Mucosa of descending colon (tissue), 3 donors: ENCODE measurements at regions not wholly inside any gene's neighbourhood (a gene's known extent, or its start where the extent isn't known, plus 50 kb on each side); places are given as distances from the start of the nearest gene placed in this dataset.

Experiments used
- ATAC-seq: fragments of 200-7000 bp; cut with Tn5 transposase; one replicate; pipeline ENCODE4 v1.9.1; 2020; ENCODE audit warnings: mild to moderate bottlenecking, moderate library complexity
- DNase-seq, 3 donors: peaks; one replicate each; pipeline ENCODE4 v3.0.0-alpha.2; 2020
- H3K36me3 ChIP-seq: fragments of 200-600 bp; one replicate; pipeline ENCODE4 v1.8.0; 2021; ENCODE audit warnings: low read depth, mild to moderate bottlenecking
- H3K4me1 ChIP-seq: fragments of 200-600 bp; one replicate; pipeline ENCODE4 v1.8.0; 2021; ENCODE audit warnings: low read depth, mild to moderate bottlenecking
- H3K4me3 ChIP-seq: fragments of 200-600 bp; one replicate; pipeline ENCODE4 v1.8.0; 2021; ENCODE audit warnings: mild to moderate bottlenecking
- H3K9me3 ChIP-seq: fragments of 200-600 bp; one replicate; pipeline ENCODE4 v1.8.0; 2021; ENCODE audit warnings: mild to moderate bottlenecking
- intact Hi-C, 2 donors: fragments of 100-400 bp; cut with DNase I in 1 of 2; cut with micrococcal nuclease in 1 of 2; formaldehyde crosslinking; loops; one replicate each; pipeline versions ENCODE4 v1.11.0 to v1.11.1; 2022; cut with DNase I, micrococcal nuclease
- TF ChIP-seq, protein P1 (sequence below): fragments of 200-600 bp; IDR thresholded peaks from one replicate; pipeline ENCODE4 v1.8.0; 2022; ENCODE audit warnings: antibody characterized with exemption, mild to moderate bottlenecking
- donor health status: DM: no; HTN: no; CAD: no; lungs with moderate emphysema.
- donor health status: DM: no; HTN: no; CAD: no.
- donor health status: DM: no; HTN: yes; CAD: no.

DNA sequence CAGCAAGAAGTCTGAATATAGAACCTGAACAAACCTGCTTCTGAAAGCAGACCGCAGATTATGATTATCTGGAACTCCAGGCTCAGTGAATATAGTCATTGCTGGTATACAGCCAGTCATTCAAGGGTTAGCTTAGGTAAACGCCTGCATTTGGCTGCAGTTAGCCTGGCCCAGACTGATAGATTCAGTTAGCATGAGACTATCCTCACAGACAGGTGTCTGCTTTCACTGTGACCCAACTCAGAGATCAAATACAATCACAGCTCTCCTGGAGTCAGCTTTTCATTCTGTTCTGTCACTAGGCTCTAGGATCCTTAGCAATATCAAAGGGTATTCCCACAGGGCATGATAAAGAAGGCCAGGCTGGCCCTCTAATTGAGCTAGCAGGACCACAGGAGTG is 138.6 kb upstream of the PLCXD3 start:
- ATAC-seq: no peak

DNA sequence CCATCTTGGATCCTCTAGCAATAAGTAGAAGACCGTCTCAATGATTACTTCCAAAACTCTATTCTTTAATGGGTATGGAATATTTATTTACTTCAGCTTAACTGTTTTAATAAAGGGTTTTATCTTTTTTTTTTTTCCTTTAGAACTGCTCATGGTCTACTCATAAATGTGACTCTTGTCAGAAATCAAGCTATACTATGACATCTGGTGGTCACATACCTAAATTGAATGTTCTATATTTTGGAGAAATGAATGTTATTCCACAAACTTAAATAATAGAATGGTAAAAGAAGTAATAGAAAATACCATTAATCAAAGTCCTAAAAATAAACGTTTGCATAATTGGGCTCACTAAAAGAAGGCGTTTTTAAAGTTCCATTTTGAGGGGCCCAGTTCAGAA is 131.2 kb upstream of the PLCXD3 start:
- Histone ChIP-seq H3K9me3 (no peaks in the 10 kb centered on the region), H3K4me1 (no peaks in the 10 kb centered on the region), H3K36me3 (no peaks in the 10 kb centered on the region), H3K4me3 (no peak overlapping the region)
- TF ChIP-seq, protein P1, sequence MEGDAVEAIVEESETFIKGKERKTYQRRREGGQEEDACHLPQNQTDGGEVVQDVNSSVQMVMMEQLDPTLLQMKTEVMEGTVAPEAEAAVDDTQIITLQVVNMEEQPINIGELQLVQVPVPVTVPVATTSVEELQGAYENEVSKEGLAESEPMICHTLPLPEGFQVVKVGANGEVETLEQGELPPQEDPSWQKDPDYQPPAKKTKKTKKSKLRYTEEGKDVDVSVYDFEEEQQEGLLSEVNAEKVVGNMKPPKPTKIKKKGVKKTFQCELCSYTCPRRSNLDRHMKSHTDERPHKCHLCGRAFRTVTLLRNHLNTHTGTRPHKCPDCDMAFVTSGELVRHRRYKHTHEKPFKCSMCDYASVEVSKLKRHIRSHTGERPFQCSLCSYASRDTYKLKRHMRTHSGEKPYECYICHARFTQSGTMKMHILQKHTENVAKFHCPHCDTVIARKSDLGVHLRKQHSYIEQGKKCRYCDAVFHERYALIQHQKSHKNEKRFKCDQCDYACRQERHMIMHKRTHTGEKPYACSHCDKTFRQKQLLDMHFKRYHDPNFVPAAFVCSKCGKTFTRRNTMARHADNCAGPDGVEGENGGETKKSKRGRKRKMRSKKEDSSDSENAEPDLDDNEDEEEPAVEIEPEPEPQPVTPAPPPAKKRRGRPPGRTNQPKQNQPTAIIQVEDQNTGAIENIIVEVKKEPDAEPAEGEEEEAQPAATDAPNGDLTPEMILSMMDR: no peak
- DNase-seq (no peak), ATAC-seq (no peak)
- intact Hi-C loops: no loop called here

More for the DNA sequence above, 138.6 kb upstream of the PLCXD3 start:
- DNase-seq: no peak
- Histone ChIP-seq H3K4me3 (no peak overlapping the region), H3K4me1 (no peaks in the 10 kb centered on the region), H3K36me3 (no peaks in the 10 kb centered on the region), H3K9me3 (no peaks in the 10 kb centered on the region)
- intact Hi-C loops: no loop called here
- TF ChIP-seq, protein P1: no peak

DNA sequence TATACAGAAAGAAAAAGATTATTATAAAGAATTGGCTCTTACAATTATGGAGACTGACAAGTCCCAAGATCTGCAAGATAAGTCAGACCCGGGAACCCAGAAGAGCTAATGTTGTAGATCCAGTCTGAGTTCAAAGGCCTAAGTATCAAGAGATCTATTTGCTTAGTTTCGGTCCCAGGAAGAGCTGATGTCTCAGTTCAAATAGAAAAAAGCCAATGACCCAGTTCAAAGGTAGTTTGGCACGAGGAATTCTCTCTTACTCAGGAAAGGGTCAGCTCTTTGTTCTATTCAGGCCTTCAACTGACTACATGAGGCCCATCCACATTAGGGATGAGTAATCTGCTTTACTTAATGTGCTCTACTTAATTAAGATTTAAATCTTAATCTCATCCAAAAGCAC is 128.3 kb upstream of the PLCXD3 start:
- H3K4me1 ChIP-seq: no peaks in the 10 kb centered on the region
- intact Hi-C loops: no loop called here
- no peak for ATAC-seq
- H3K4me3 ChIP-seq: no peak overlapping the region
- no peaks in the 10 kb centered on the region for H3K36me3 ChIP-seq
- no peaks in the 10 kb centered on the region for H3K9me3 ChIP-seq
- TF ChIP-seq, protein P1: no peak
- no peak for DNase-seq

DNA sequence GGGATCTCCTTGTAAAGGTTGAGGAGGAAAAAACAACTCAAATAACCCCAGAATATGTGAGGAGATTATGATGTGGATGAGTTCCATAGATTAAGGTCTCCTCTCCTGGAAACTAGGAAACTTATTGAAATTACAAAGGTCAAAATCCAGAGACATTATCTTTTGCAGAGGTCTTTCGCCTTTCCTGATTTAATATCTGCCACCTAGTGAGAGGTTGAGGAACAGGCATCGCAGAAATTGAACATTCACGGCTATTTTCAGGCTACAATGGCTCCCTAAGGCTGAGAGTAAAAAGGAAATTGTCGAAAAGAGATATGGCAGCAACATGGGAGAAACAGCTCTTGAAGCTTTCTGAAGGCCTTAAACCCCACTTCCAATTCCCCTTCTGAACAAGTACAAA is 127.5 kb upstream of the PLCXD3 start:
- Histone ChIP-seq H3K9me3 (no peaks in the 10 kb centered on the region), H3K4me1 (no peaks in the 10 kb centered on the region), H3K36me3 (no peaks in the 10 kb centered on the region), H3K4me3 (no peak overlapping the region)
- intact Hi-C loops: no loop called here
- DNase-seq (no peak), ATAC-seq (no peak)
- TF ChIP-seq, protein P1: no peak

DNA sequence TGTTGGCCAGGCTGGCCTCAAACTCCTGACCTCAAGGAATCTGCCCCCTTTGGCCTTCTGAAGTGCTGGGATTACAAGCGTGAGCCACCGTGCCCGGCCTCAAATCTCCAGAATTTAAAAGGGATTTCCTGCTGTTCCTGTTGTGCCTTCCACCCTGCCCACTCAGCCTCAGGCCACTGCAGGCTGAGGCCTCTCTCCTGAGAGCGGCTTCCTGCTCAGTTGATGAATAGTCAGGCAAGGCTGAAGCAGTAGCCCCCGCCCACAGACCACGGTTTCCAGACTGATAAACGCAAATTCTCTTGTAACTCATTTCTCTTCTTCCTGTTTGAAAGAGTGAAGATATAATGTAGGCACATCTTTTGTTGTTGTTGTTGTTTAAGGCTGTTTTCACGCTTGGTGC is 127.0 kb upstream of the PLCXD3 start:
- no peaks in the 10 kb centered on the region for H3K9me3 ChIP-seq
- H3K4me3 ChIP-seq: no peak overlapping the region
- TF ChIP-seq, protein P1: no peak
- no peak for DNase-seq
- H3K36me3 ChIP-seq: no peaks in the 10 kb centered on the region
- no peaks in the 10 kb centered on the region for H3K4me1 ChIP-seq
- ATAC-seq: no peak
- intact Hi-C loops: no loop called here

DNA sequence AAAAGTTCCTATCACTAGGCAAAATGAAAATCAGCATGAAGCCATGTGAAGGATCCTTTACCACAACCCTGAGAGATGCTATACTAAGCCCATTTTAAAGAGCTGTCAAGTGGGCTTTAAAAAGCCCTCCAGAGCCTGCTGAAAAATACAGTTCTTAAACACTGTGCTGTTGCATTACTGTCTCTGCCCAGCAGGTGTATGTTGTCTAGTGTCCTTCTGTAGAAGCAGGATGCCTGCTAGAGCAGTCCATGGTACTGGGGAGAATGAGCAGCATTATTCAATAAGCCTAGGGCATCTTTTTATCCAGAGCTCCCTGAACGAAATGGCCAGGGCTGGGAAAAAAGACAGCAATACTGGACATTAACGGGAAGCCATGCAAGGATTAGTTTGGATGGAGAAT is 126.2 kb upstream of the PLCXD3 start:
- peak in 1 of 3 donors; percentile 8 for DNase-seq
- Histone ChIP-seq H3K4me1 (no peaks in the 10 kb centered on the region), H3K9me3 (no peaks in the 10 kb centered on the region), H3K4me3 (no peak overlapping the region), H3K36me3 (no peaks in the 10 kb centered on the region)
- intact Hi-C loops: no loop called here
- no peak for ATAC-seq
- TF ChIP-seq, protein P1: no peak
